A549 (cell line): ENCODE measurements at regions not wholly inside any gene's neighbourhood (a gene's known extent, or its start where the extent isn't known, plus 50 kb on each side); places are given as distances from the start of the nearest gene placed in this dataset.

Source experiments
- ATAC-seq, 2 experiments: fragments of 200-7000 bp in 1 of 2; fragments of >200 bp in 1 of 2; cut with Nextera tagmentation in 1 of 2; cut with Tn5 transposase in 1 of 2; 3 replicates each; pipeline versions ENCODE4 v1.8.0 to v1.9.1; 2018 to 2020; ENCODE audit warnings: mild to moderate bottlenecking in 1 of 2, moderate library complexity in 1 of 2
- CTCF ChIA-PET: fragments of 300-600 bp; sonication (Branson Sonifier 250); formaldehyde crosslinking; extraction: SDS; loops from one replicate; lab custom pipeline; 2021; ENCODE audit warnings: antibody characterized with exemption, inconsistent platforms; lab: Yijun Ruan, JAX
- POLR2A ChIA-PET: fragments of 350-600 bp; formaldehyde crosslinking; extraction: SDS; loops from one replicate; lab custom pipeline; 2021; ENCODE audit warnings: antibody characterized with exemption, inconsistent platforms; lab: Yijun Ruan, JAX
- DNase-seq, 2 experiments: peaks; one replicate each; pipeline versions ENCODE4 v3.0.0 to v3.0.0-alpha.2; 2011 to 2016; ENCODE audit warnings: low read depth in 1 of 2, low spot score in 1 of 2
- FAIRE-seq: peaks from 2 replicates; lab custom pipeline; 2011; peaks lifted over from hg19 to GRCh38; lab: Jason Lieb, UNC
- H3K27ac ChIP-seq, 2 experiments: fragments of >200 bp; sonication (Bioruptor Twin); formaldehyde crosslinking; 3 replicates each; pipeline ENCODE4 v1.5.1; 2016 to 2017
- H3K4me1 ChIP-seq: fragments of >200 bp; sonication (Bioruptor Twin); formaldehyde crosslinking; 3 replicates; pipeline ENCODE4 v1.6.1; 2016
- H3K4me2 ChIP-seq: fragments of >200 bp; sonication (Bioruptor Twin); formaldehyde crosslinking; 3 replicates; pipeline ENCODE4 v1.6.1; 2016
- H3K4me3 ChIP-seq: fragments of >200 bp; sonication (Bioruptor Twin); formaldehyde crosslinking; 3 replicates; pipeline ENCODE4 v1.5.1; 2016
- H3K9me3 ChIP-seq: fragments of >200 bp; sonication (Bioruptor Twin); formaldehyde crosslinking; 3 replicates; pipeline ENCODE4 v1.6.1; 2016
- BHLHE40 ChIP-seq: IDR thresholded peaks from 2 replicates; pipeline ENCODE4 v1.6.1; 2012; ENCODE audit warnings: low read depth, low read length, inconsistent platforms
- CEBPB ChIP-seq, 2 experiments: fragments of >200 bp in 1 of 2; sonication (Bioruptor Twin) in 1 of 2; formaldehyde crosslinking in 1 of 2; IDR thresholded peaks; 2 replicates each; pipeline ENCODE4 v1.6.1; 2012 to 2016
- CHD2 ChIP-seq: fragments of 150-350 bp; IDR thresholded peaks from 2 replicates; pipeline ENCODE4 v1.6.1; 2014; ENCODE audit warnings: low read length; ENCODE audit not compliant: partially characterized antibody
- EHMT2 ChIP-seq: fragments of 200-600 bp; sonication (generic); IDR thresholded peaks from 2 replicates; pipeline ENCODE4 v1.6.1; 2016; ENCODE audit warnings: antibody characterized with exemption, low read depth, mild to moderate bottlenecking, moderate library complexity
- EP300 ChIP-seq, 2 experiments: fragments of >200 bp; sonication (Bioruptor Twin); formaldehyde crosslinking; IDR thresholded peaks; 2 replicates in 1 of 2; 3 replicates in 1 of 2; pipeline ENCODE4 v1.6.1; 2016 to 2017
- FOSB ChIP-seq: fragments of 250-450 bp; sonication (Bioruptor Pico); IDR thresholded peaks from 2 replicates; pipeline ENCODE4 v1.5.0; 2020; ENCODE audit warnings: mild to moderate bottlenecking, moderate library complexity
- FOXS1 ChIP-seq: fragments of 250-450 bp; sonication (Bioruptor Pico); IDR thresholded peaks from 2 replicates; pipeline ENCODE4 v1.5.0; 2020; ENCODE audit warnings: mild to moderate bottlenecking, moderate library complexity
- GATA3 ChIP-seq: IDR thresholded peaks from 2 replicates; pipeline ENCODE4 v1.6.1; 2012; ENCODE audit warnings: borderline replicate concordance
- HDAC2 ChIP-seq: fragments of 200-600 bp; sonication (generic); IDR thresholded peaks from 2 replicates; pipeline ENCODE4 v1.6.1; 2016
- HMGXB4 ChIP-seq: fragments of 250-450 bp; sonication (Bioruptor Pico); IDR thresholded peaks from 2 replicates; pipeline ENCODE4 v1.5.0; 2021; ENCODE audit warnings: mild to moderate bottlenecking, moderate library complexity, borderline replicate concordance
- HOXA7 ChIP-seq: fragments of 250-450 bp; sonication (Bioruptor Pico); IDR thresholded peaks from 2 replicates; pipeline ENCODE4 v1.5.0; 2020; ENCODE audit warnings: mild to moderate bottlenecking, moderate library complexity
- KDM1A ChIP-seq: fragments of 200-600 bp; sonication (generic); IDR thresholded peaks from 2 replicates; pipeline ENCODE4 v1.6.1; 2016; ENCODE audit warnings: low read depth, mild to moderate bottlenecking
- MYC ChIP-seq: IDR thresholded peaks from 2 replicates; pipeline ENCODE4 v1.6.1; 2012; ENCODE audit warnings: mild to moderate bottlenecking, inconsistent platforms, low read length, improper control_type of control experiment, borderline replicate concordance
- NR3C1 ChIP-seq: fragments of >200 bp; sonication (Bioruptor Twin); formaldehyde crosslinking; IDR thresholded peaks from 3 replicates; pipeline ENCODE4 v1.6.1; 2017
- POLR2AphosphoS2 ChIP-seq: conservative IDR thresholded peaks from 2 replicates; pipeline ENCODE4 v1.6.1; 2012; ENCODE audit warnings: low read length, improper control_type of control experiment, inconsistent platforms
- SMC3 ChIP-seq: fragments of >200 bp; sonication (Bioruptor Twin); formaldehyde crosslinking; IDR thresholded peaks from 3 replicates; pipeline ENCODE4 v1.6.1; 2018; ENCODE audit warnings: inconsistent platforms
- SREBF2 ChIP-seq: fragments of 450-650 bp; IDR thresholded peaks from 2 replicates; pipeline ENCODE4 v1.6.1; 2014; ENCODE audit warnings: mild to moderate bottlenecking, moderate library complexity
- TFCP2L1 ChIP-seq: fragments of 250-450 bp; sonication (Bioruptor Pico); IDR thresholded peaks from 2 replicates; pipeline ENCODE4 v1.5.0; 2021; ENCODE audit warnings: mild to moderate bottlenecking
- WGBS: methylation state at CpG from one replicate; pipeline ENCODE4 v1.1.6; 2017; ENCODE audit errors: missing lambda C conversion rate; 5-methylcytosine and 5-hydroxymethylcytosine counted together
- TF ChIP-seq, protein P1 (sequence below): fragments of >200 bp; sonication (Bioruptor Twin); formaldehyde crosslinking; IDR thresholded peaks from 2 replicates; pipeline ENCODE4 v1.6.1; 2016
- TF ChIP-seq, protein P2 (sequence below): fragments of >200 bp; sonication (Bioruptor Twin); formaldehyde crosslinking; IDR thresholded peaks from 3 replicates; pipeline ENCODE4 v1.5.1; 2016
- TF ChIP-seq, protein P3 (sequence below): fragments of 200-600 bp; sonication (generic); IDR thresholded peaks from 2 replicates; pipeline ENCODE4 v1.6.1; 2016; ENCODE audit warnings: antibody characterized with exemption, mild to moderate bottlenecking, moderate library complexity
- TF ChIP-seq, protein P4 (sequence below): fragments of 250-450 bp; sonication (Bioruptor Pico); IDR thresholded peaks from 2 replicates; pipeline ENCODE4 v1.5.0; 2020; ENCODE audit warnings: low read depth, mild to moderate bottlenecking, moderate library complexity
- TF ChIP-seq, protein P5 (sequence below): IDR thresholded peaks from 2 replicates; pipeline ENCODE4 v1.6.1; 2012; ENCODE audit warnings: low read depth, borderline replicate concordance

DNA sequence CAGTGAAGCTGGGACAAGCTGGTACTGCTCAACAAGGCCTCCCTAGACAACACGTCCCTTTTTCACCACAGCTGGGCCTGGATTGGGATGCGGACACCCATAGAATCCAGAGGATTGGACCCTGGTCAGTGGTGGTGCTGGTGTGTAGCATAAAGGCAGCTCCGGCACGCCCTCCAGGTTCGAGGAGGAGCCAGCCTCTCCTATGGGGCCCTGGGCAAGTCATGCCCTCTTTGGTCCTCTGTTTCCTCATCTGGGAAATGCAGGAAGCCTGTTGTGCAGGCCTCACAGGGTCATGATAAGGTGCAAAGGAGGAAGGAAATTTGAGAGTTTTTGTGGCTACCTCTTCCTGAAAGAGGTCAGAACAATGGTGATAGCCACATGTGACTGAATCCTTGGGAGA lies 1741.7 kb downstream of the TP53TG3F start:
- POLR2A ChIA-PET: no interaction called here
- TF ChIP-seq MYC (no peak), POLR2AphosphoS2 (no peak), HMGXB4 (CRISPR knock-in tag) (no peak), TFCP2L1 (CRISPR knock-in tag) (no peak), GATA3 (no peak), KDM1A (no peak), NR3C1 (no peak), HOXA7 (CRISPR knock-in tag) (no peak), CHD2 (no peak), BHLHE40 (no peak), EHMT2 (no peak), FOXS1 (CRISPR knock-in tag) (no peak), EP300 (IDR thresholded peaks at IDR 0.05) (no peak)
- TF ChIP-seq, protein P1, sequence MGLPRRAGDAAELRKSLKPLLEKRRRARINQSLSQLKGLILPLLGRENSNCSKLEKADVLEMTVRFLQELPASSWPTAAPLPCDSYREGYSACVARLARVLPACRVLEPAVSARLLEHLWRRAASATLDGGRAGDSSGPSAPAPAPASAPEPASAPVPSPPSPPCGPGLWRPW: no peak
- TF ChIP-seq, protein P2, sequence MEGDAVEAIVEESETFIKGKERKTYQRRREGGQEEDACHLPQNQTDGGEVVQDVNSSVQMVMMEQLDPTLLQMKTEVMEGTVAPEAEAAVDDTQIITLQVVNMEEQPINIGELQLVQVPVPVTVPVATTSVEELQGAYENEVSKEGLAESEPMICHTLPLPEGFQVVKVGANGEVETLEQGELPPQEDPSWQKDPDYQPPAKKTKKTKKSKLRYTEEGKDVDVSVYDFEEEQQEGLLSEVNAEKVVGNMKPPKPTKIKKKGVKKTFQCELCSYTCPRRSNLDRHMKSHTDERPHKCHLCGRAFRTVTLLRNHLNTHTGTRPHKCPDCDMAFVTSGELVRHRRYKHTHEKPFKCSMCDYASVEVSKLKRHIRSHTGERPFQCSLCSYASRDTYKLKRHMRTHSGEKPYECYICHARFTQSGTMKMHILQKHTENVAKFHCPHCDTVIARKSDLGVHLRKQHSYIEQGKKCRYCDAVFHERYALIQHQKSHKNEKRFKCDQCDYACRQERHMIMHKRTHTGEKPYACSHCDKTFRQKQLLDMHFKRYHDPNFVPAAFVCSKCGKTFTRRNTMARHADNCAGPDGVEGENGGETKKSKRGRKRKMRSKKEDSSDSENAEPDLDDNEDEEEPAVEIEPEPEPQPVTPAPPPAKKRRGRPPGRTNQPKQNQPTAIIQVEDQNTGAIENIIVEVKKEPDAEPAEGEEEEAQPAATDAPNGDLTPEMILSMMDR: no peak
- Histone ChIP-seq H3K4me2 (no peak overlapping the region), H3K9me3 (no peaks in the 10 kb centered on the region), H3K4me1 (no peaks in the 10 kb centered on the region), H3K27ac (no peak overlapping the region), H3K4me3 (no peak overlapping the region)
- CTCF ChIA-PET: no interaction called here
- FAIRE-seq (no peak), DNase-seq (no peak), ATAC-seq (no peak)
- WGBS: 7% methylated on average over 5 of the region's 5 CpGs

DNA sequence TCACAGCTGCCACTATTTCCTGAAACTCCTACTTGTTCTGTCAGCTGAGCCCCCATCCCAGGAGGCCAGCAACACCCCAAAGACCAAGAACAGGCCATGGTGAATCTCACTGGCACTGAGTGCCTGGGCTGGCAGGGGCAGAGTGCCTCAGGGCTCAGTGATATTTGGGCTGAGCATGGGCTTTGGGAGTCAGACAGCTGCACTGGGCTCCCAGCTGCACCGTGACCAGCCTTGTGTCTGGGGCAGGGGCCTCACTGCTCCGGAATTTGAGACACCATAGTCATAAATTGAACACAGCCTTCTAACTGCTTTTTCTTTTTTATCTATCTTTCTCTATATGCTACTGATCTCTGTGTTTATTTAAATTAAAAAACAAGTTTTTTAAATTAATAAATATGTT lies 1744.2 kb downstream of the TP53TG3F start:
- TF ChIP-seq FOSB (CRISPR knock-in tag) (no peak), CEBPB (IDR thresholded peaks at IDR 0.05) (no peak), FOXS1 (CRISPR knock-in tag) (no peak), SREBF2 (no peak), HDAC2 (no peak), BHLHE40 (no peak), SMC3 (no peak)
- TF ChIP-seq, protein P3, sequence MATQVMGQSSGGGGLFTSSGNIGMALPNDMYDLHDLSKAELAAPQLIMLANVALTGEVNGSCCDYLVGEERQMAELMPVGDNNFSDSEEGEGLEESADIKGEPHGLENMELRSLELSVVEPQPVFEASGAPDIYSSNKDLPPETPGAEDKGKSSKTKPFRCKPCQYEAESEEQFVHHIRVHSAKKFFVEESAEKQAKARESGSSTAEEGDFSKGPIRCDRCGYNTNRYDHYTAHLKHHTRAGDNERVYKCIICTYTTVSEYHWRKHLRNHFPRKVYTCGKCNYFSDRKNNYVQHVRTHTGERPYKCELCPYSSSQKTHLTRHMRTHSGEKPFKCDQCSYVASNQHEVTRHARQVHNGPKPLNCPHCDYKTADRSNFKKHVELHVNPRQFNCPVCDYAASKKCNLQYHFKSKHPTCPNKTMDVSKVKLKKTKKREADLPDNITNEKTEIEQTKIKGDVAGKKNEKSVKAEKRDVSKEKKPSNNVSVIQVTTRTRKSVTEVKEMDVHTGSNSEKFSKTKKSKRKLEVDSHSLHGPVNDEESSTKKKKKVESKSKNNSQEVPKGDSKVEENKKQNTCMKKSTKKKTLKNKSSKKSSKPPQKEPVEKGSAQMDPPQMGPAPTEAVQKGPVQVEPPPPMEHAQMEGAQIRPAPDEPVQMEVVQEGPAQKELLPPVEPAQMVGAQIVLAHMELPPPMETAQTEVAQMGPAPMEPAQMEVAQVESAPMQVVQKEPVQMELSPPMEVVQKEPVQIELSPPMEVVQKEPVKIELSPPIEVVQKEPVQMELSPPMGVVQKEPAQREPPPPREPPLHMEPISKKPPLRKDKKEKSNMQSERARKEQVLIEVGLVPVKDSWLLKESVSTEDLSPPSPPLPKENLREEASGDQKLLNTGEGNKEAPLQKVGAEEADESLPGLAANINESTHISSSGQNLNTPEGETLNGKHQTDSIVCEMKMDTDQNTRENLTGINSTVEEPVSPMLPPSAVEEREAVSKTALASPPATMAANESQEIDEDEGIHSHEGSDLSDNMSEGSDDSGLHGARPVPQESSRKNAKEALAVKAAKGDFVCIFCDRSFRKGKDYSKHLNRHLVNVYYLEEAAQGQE: no peak
- TF ChIP-seq, protein P4, sequence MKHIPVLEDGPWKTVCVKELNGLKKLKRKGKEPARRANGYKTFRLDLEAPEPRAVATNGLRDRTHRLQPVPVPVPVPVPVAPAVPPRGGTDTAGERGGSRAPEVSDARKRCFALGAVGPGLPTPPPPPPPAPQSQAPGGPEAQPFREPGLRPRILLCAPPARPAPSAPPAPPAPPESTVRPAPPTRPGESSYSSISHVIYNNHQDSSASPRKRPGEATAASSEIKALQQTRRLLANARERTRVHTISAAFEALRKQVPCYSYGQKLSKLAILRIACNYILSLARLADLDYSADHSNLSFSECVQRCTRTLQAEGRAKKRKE (CRISPR knock-in tag): no peak
- TF ChIP-seq, protein P5, sequence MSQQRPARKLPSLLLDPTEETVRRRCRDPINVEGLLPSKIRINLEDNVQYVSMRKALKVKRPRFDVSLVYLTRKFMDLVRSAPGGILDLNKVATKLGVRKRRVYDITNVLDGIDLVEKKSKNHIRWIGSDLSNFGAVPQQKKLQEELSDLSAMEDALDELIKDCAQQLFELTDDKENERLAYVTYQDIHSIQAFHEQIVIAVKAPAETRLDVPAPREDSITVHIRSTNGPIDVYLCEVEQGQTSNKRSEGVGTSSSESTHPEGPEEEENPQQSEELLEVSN: no peak
- TF ChIP-seq, all 56 proteins: peak for 0
- Histone ChIP-seq H3K9me3 (no peaks in the 10 kb centered on the region), H3K4me3 (no peak overlapping the region), H3K4me1 (no peaks in the 10 kb centered on the region), H3K27ac (no peak overlapping the region), H3K4me2 (no peak overlapping the region)
- FAIRE-seq (no peak), DNase-seq (no peak), ATAC-seq (no peak)
- CTCF ChIA-PET: no interaction called here
- POLR2A ChIA-PET: no interaction called here
- WGBS: 2% methylated on average over 2 of the region's 2 CpGs
